ENCODE measurements at regions not wholly inside any gene's neighbourhood (a gene's known extent, or its start where the extent isn't known, plus 50 kb on each side); places are given as distances from the start of the nearest gene placed in this dataset.

- peaks cover 16% of the 10 kb centered on the region for H3K9me3 ChIP-seq (replicated peaks; ENCODE audit: low read length)
- no peak overlapping the region for H3K4me3 ChIP-seq (ENCODE audit: low read length)
- no peaks in the 10 kb centered on the region for H3K36me3 ChIP-seq (ENCODE audit: insufficient read depth, low read length)
- no peak overlapping the region for H3K9ac ChIP-seq (ENCODE audit: low read depth, low read length)
- no peak overlapping the region for H3K4me2 ChIP-seq (ENCODE audit: low read length)
- H3K4me1 ChIP-seq (ENCODE audit: control insufficient read depth, insufficient read depth, low read length): no peaks in the 10 kb centered on the region
- no peaks in the 10 kb centered on the region for H3K27me3 ChIP-seq (ENCODE audit: control insufficient read depth, insufficient read depth, low read length)
Observed at GRCh38 chr4:35253331-35253730, 991.0 kb downstream of the ARAP2 start.

DNA sequence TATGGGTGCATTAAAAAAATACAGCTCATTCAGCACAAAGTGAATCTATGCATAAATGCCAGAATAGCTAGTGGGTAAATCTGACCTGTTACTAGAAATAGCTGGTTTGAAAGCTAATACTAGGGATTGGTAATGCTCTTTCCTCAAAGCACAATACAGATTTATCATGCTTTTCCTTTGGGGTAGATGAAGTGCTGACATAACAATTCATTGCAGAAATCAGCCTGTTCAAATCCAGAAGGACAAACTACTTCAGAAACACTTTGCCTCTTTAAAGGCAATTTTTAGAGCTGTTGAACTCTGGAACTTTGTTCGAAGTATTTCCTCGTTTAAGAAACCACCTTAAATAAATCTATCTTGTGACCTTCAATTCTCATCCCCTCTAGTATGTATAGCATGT, 957.9 kb downstream of the ARAP2 start:
- no peak overlapping the region for H3K4me3 ChIP-seq (ENCODE audit: low read length)
- H3K36me3 ChIP-seq (ENCODE audit: insufficient read depth, low read length): no peaks in the 10 kb centered on the region
- no peaks in the 10 kb centered on the region for H3K27me3 ChIP-seq (ENCODE audit: control insufficient read depth, insufficient read depth, low read length)

DNA sequence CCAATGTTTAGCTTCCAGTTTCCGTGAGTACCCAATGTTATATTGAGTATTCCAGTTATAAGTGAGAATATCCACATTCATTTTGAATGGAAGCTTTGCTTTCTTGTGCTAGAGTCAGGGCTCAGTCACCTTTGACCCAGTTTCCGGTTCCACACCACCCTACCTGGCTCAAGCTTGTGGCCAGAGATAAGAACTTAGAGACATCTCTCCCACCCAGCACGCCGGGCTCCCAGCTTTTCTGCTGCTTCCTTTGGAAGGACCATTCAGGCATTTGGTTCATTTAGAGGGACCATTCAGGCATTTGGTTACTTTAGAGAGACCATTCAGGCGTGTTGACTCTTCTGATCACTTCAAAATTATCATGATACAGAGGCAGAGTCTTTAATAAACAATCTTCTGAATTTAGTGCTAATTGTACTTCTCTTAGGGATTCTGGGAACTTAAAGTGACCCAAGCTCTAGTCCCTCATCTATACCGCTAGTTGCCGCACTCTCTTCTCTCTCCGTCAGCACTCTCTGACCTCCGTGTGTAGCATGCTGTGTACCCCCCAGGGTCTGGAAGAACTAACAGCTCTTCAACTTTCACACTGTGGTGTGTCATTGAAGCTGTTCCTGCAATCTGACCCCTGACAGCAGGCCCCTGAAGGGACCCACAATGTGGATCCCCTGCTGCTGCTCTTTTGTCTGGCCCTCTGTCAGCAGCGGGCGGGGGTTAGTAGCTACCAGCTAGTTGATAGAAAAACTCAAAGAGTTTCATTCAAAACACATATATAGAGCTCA, 943.1 kb downstream of the ARAP2 start:
- H3K4me2 ChIP-seq (ENCODE audit: low read length): no peak overlapping the region
- H3K36me3 ChIP-seq (ENCODE audit: insufficient read depth, low read length): no peaks in the 10 kb centered on the region
- H3K9ac ChIP-seq (ENCODE audit: low read depth, low read length): no peak overlapping the region
- H3K9me3 ChIP-seq (replicated peaks; ENCODE audit: low read length): no peaks in the 10 kb centered on the region
- no peaks in the 10 kb centered on the region for H3K27me3 ChIP-seq (ENCODE audit: control insufficient read depth, insufficient read depth, low read length)
- no peak overlapping the region for H3K4me3 ChIP-seq (ENCODE audit: low read length)
- no peaks in the 10 kb centered on the region for H3K4me1 ChIP-seq (ENCODE audit: control insufficient read depth, insufficient read depth, low read length)

More for the DNA sequence above, 957.9 kb downstream of the ARAP2 start:
- no peak overlapping the region for H3K4me2 ChIP-seq (ENCODE audit: low read length)
- H3K9me3 ChIP-seq (replicated peaks; ENCODE audit: low read length): no peaks in the 10 kb centered on the region
- no peaks in the 10 kb centered on the region for H3K4me1 ChIP-seq (ENCODE audit: control insufficient read depth, insufficient read depth, low read length)
- no peak overlapping the region for H3K9ac ChIP-seq (ENCODE audit: low read depth, low read length)

GRCh38 chr4:35315419-35315818, 928.9 kb downstream of the ARAP2 start:
- peaks cover 5% of the 10 kb centered on the region for H3K9me3 ChIP-seq (replicated peaks; ENCODE audit: low read length)
- H3K27me3 ChIP-seq (ENCODE audit: control insufficient read depth, insufficient read depth, low read length): no peaks in the 10 kb centered on the region
- no peak overlapping the region for H3K4me3 ChIP-seq (ENCODE audit: low read length)
- H3K4me2 ChIP-seq (ENCODE audit: low read length): no peak overlapping the region
- H3K9ac ChIP-seq (ENCODE audit: low read depth, low read length): no peak overlapping the region
- no peaks in the 10 kb centered on the region for H3K4me1 ChIP-seq (ENCODE audit: control insufficient read depth, insufficient read depth, low read length)
- no peaks in the 10 kb centered on the region for H3K36me3 ChIP-seq (ENCODE audit: insufficient read depth, low read length)

- Histone ChIP-seq H3K9ac (ENCODE audit: low read depth, low read length) (no peak overlapping the region), H3K4me2 (ENCODE audit: low read length) (no peak overlapping the region), H3K27me3 (ENCODE audit: control insufficient read depth, insufficient read depth, low read length) (no peaks in the 10 kb centered on the region), H3K9me3 (replicated peaks; ENCODE audit: low read length) (no peaks in the 10 kb centered on the region), H3K36me3 (ENCODE audit: insufficient read depth, low read length) (no peaks in the 10 kb centered on the region), H3K4me1 (ENCODE audit: control insufficient read depth, insufficient read depth, low read length) (no peaks in the 10 kb centered on the region), H3K4me3 (ENCODE audit: low read length) (no peak overlapping the region)
Observed at GRCh38 chr4:35325908-35326453, 918.3 kb downstream of the ARAP2 start.

DNA sequence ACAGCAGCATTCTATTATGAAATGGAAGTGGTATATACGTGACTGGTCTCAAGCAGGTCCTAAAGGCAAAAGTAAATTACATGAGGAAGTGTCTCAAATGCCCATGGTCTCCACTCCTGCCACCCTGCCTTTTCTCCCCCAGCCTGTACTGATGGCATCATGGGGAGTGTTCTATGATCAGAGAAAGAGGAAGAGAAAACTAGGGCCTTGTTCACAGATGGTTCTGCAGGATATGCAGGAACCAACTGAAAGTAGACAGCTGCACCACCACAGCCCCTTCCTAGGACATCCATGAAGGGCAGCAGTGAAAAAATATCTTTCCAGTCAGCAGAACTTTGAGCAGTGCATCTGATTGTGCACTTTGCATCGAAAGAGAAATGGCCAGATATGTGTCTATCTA, 901.5 kb downstream of the ARAP2 start:
- Histone ChIP-seq H3K4me3 (ENCODE audit: low read length) (no peak overlapping the region), H3K36me3 (ENCODE audit: insufficient read depth, low read length) (no peaks in the 10 kb centered on the region), H3K9me3 (replicated peaks; ENCODE audit: low read length) (peaks cover 12% of the 10 kb centered on the region), H3K9ac (ENCODE audit: low read depth, low read length) (no peak overlapping the region), H3K4me2 (ENCODE audit: low read length) (no peak overlapping the region), H3K4me1 (ENCODE audit: control insufficient read depth, insufficient read depth, low read length) (no peaks in the 10 kb centered on the region), H3K27me3 (ENCODE audit: control insufficient read depth, insufficient read depth, low read length) (no peaks in the 10 kb centered on the region)

DNA sequence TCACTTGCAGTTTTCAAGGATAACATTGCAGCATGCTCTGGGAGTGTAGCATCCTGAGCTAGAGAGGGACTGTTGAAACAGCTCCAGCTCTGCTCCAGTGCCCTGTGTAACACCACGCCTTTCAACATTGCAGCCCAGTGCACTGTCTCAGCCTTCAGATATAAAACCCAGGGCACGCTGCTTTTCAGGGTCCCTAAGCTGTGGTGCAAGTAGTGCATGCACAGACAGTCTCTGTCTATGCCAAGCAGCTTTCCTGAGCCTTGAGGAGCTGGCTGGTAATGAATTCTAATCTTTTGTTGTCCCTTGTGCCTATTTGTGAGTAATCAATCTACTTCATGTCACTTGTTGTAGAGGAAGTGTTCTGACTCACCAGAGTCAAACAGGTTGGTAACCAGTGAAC, 897.0 kb downstream of the ARAP2 start:
- peaks cover 18% of the 10 kb centered on the region for H3K9me3 ChIP-seq (replicated peaks; ENCODE audit: low read length)
- no peak overlapping the region for H3K4me3 ChIP-seq (ENCODE audit: low read length)
- H3K9ac ChIP-seq (ENCODE audit: low read depth, low read length): no peak overlapping the region
- no peaks in the 10 kb centered on the region for H3K36me3 ChIP-seq (ENCODE audit: insufficient read depth, low read length)
- H3K4me2 ChIP-seq (ENCODE audit: low read length): no peak overlapping the region
- no peaks in the 10 kb centered on the region for H3K4me1 ChIP-seq (ENCODE audit: control insufficient read depth, insufficient read depth, low read length)
- H3K27me3 ChIP-seq (ENCODE audit: control insufficient read depth, insufficient read depth, low read length): no peaks in the 10 kb centered on the region

DNA sequence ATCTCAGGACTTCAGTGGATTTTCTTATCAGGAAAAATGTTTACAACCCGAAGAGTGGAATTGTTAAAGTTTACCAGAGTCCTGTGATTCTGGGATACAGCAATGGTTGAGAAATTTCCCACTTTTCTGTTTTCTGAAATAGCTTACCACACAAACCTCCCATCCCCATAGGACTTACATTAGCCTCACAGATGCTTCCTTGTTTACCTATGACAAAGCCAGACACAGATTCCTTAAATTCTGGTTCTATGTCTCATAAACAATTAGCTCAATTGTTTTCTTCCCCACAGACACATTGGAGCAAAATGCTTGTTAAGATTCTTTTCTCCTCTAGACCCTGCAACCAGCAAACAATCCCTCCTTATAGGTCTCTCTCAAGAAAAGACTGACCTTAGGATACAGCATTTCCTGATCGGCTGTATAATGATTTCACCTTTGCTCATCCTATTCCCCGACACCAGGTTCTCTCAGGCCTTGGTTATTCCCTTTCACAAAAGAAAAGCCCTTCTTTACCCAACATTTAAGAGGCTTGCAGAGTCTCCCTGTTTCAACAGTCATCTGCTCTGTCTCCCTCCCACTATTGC, 886.2 kb downstream of the ARAP2 start:
- Histone ChIP-seq H3K36me3 (ENCODE audit: insufficient read depth, low read length) (no peaks in the 10 kb centered on the region), H3K27me3 (ENCODE audit: control insufficient read depth, insufficient read depth, low read length) (no peaks in the 10 kb centered on the region), H3K4me1 (ENCODE audit: control insufficient read depth, insufficient read depth, low read length) (no peaks in the 10 kb centered on the region), H3K9ac (ENCODE audit: low read depth, low read length) (no peak overlapping the region), H3K9me3 (replicated peaks; ENCODE audit: low read length) (peaks cover 6% of the 10 kb centered on the region), H3K4me3 (ENCODE audit: low read length) (no peak overlapping the region), H3K4me2 (ENCODE audit: low read length) (no peak overlapping the region)

DNA sequence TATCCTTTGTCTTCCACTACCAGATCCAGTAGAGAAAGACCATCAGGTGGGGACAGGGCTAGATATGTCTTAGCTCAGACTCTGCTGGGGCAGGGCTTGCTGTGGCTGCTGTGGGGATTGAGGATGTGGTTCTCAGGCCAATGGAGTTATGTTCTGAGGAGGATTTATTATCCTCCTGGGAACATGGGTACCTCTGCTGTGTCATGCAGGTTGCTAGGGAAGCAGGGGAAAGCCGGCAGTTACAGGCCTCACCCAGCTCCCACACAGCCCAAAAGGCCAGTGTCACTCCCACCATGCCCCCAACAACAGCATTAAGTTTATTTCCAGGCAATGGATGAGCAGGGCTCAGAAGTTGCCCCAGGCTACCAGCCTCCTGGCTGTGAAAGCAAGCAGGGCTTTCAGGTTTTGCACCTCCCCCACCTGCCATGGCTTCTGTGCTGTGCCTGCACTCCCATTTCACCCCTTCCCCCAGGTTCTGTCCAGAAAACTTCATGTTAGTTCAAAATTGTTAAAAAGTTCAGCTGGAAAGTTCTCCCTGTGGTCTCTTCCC, 879.9 kb downstream of the ARAP2 start:
- H3K4me2 ChIP-seq (ENCODE audit: low read length): no peak overlapping the region
- H3K4me3 ChIP-seq (ENCODE audit: low read length): no peak overlapping the region
- H3K9ac ChIP-seq (ENCODE audit: low read depth, low read length): no peak overlapping the region
- no peaks in the 10 kb centered on the region for H3K36me3 ChIP-seq (ENCODE audit: insufficient read depth, low read length)
- H3K27me3 ChIP-seq (ENCODE audit: control insufficient read depth, insufficient read depth, low read length): no peaks in the 10 kb centered on the region
- peaks cover 4% of the 10 kb centered on the region for H3K9me3 ChIP-seq (replicated peaks; ENCODE audit: low read length)
- no peaks in the 10 kb centered on the region for H3K4me1 ChIP-seq (ENCODE audit: control insufficient read depth, insufficient read depth, low read length)

DNA sequence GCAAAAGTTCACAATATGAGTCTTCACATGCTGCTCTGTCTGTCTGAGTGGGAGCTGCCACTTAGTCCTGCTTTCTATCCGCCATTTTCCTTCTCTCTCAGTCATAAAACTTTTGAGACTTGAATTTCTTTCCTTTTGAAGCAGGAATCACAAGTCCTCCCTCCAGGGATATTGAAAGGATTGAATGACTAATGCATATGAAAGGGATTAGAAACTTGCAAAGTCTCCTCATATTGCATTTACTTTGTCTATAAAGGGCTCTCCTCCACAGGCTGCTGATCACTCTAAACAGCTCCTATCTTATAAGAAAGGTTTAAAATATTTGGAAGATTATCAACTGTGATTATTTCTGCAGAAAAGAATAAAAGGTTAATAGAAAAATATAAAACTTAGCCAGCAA, 879.1 kb downstream of the ARAP2 start:
- no peaks in the 10 kb centered on the region for H3K36me3 ChIP-seq (ENCODE audit: insufficient read depth, low read length)
- H3K9ac ChIP-seq (ENCODE audit: low read depth, low read length): no peak overlapping the region
- H3K4me3 ChIP-seq (ENCODE audit: low read length): no peak overlapping the region
- no peaks in the 10 kb centered on the region for H3K27me3 ChIP-seq (ENCODE audit: control insufficient read depth, insufficient read depth, low read length)
- H3K4me2 ChIP-seq (ENCODE audit: low read length): no peak overlapping the region
- peaks cover 7% of the 10 kb centered on the region for H3K9me3 ChIP-seq (replicated peaks; ENCODE audit: low read length)
- no peaks in the 10 kb centered on the region for H3K4me1 ChIP-seq (ENCODE audit: control insufficient read depth, insufficient read depth, low read length)

DNA sequence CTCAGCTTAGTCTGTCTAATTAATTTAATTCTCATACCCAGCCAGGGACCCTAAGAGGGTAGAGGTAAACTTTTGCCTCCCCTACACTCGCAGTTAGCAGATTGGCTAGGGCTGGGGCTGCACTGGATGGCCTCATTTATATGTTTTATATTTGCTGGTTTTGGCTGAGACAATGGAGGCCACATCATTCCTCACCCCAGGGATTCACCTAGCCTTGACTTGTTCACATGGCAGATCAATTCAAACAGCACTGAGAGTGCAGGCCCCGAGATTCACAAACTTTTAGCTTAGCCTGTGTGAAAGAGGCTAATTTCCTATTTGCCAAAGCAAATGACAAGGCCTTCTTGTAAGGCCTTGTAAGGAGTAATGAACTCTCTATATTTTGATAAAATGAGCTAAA, 844.4 kb downstream of the ARAP2 start:
- Histone ChIP-seq H3K27me3 (ENCODE audit: control insufficient read depth, insufficient read depth, low read length) (no peaks in the 10 kb centered on the region), H3K4me1 (ENCODE audit: control insufficient read depth, insufficient read depth, low read length) (no peaks in the 10 kb centered on the region), H3K4me3 (ENCODE audit: low read length) (no peak overlapping the region), H3K4me2 (ENCODE audit: low read length) (no peak overlapping the region), H3K9ac (ENCODE audit: low read depth, low read length) (no peak overlapping the region), H3K9me3 (replicated peaks; ENCODE audit: low read length) (no peaks in the 10 kb centered on the region), H3K36me3 (ENCODE audit: insufficient read depth, low read length) (no peaks in the 10 kb centered on the region)
